Neural progenitor cell (in vitro differentiated cells): ENCODE measurements at regions not wholly inside any gene's neighbourhood (a gene's known extent, or its start where the extent isn't known, plus 50 kb on each side); places are given as distances from the start of the nearest gene placed in this dataset.

Source experiments
- DNase-seq: peaks from one replicate; pipeline ENCODE4 v3.0.0-alpha.2; 2016; ENCODE audit warnings: low spot score
- H2AFZ ChIP-seq: fragments of 200-600 bp; sonication (generic); replicated peaks from 2 replicates; pipeline ENCODE4 v1.6.1; 2016; ENCODE audit warnings: antibody characterized with exemption
- H3F3A ChIP-seq: fragments of 200-600 bp; sonication (generic); 2 replicates; pipeline ENCODE4 v1.6.1; 2016; ENCODE audit warnings: antibody characterized with exemption, low read depth
- H3K27ac ChIP-seq: fragments of 200-600 bp; sonication (generic); 2 replicates; pipeline ENCODE4 v1.5.1; 2016; ENCODE audit warnings: mild to moderate bottlenecking
- H3K27me3 ChIP-seq: fragments of 200-600 bp; sonication (generic); 2 replicates; pipeline ENCODE4 v1.6.1; 2016; ENCODE audit warnings: mild to moderate bottlenecking, moderate library complexity
- H3K36me3 ChIP-seq: fragments of 200-600 bp; sonication (generic); 2 replicates; pipeline ENCODE4 v1.5.1; 2016
- H3K4me1 ChIP-seq: fragments of 200-600 bp; sonication (generic); 2 replicates; pipeline ENCODE4 v1.6.1; 2016; ENCODE audit warnings: mixed run types
- H3K4me2 ChIP-seq: fragments of 200-600 bp; sonication (generic); 2 replicates; pipeline ENCODE4 v1.6.1; 2016
- H3K4me3 ChIP-seq: fragments of 200-600 bp; sonication (generic); 2 replicates; pipeline ENCODE4 v1.5.1; 2016
- H3K79me2 ChIP-seq: fragments of 200-600 bp; sonication (generic); 2 replicates; pipeline ENCODE4 v1.6.1; 2016; ENCODE audit warnings: low read depth
- H3K9ac ChIP-seq: fragments of 200-600 bp; sonication (generic); 2 replicates; pipeline ENCODE4 v1.6.1; 2016
- H3K9me3 ChIP-seq: fragments of 200-600 bp; sonication (generic); 2 replicates; pipeline ENCODE4 v1.5.1; 2016; ENCODE audit warnings: low read depth
- H4K20me1 ChIP-seq: fragments of 200-600 bp; sonication (generic); 2 replicates; pipeline ENCODE4 v1.6.1; 2016; ENCODE audit warnings: low read depth
- H3K27ac Mint-ChIP-seq: 3 replicates; pipeline ENCODE4 v1.8.0; 2021; ENCODE audit warnings: mixed read lengths
- H3K27me3 Mint-ChIP-seq: 2 replicates; pipeline ENCODE4 v1.8.0; 2022; ENCODE audit warnings: low read depth, mild to moderate bottlenecking, inconsistent platforms, moderate library complexity, mixed read lengths; ENCODE audit not compliant: insufficient read depth
- H3K36me3 Mint-ChIP-seq: 3 replicates; pipeline ENCODE4 v1.8.0; 2021; ENCODE audit warnings: mixed read lengths
- H3K4me1 Mint-ChIP-seq: 3 replicates; pipeline ENCODE4 v1.8.0; 2021; ENCODE audit warnings: mixed read lengths
- H3K4me3 Mint-ChIP-seq: 3 replicates; pipeline ENCODE4 v1.8.0; 2021; ENCODE audit warnings: mild to moderate bottlenecking, moderate library complexity, mixed read lengths
- H3K9me3 Mint-ChIP-seq: 3 replicates; pipeline ENCODE4 v1.8.0; 2020; ENCODE audit warnings: mixed read lengths
- EZH2 ChIP-seq: fragments of 200-600 bp; sonication (generic); IDR thresholded peaks from 2 replicates; pipeline ENCODE4 v1.6.1; 2017; ENCODE audit warnings: antibody characterized with exemption, mild to moderate bottlenecking, moderate library complexity
- EZH2phosphoT487 ChIP-seq: fragments of 200-600 bp; sonication (generic); IDR thresholded peaks from 2 replicates; pipeline ENCODE4 v1.6.1; 2017; ENCODE audit warnings: antibody characterized with exemption
- TF ChIP-seq, protein P1 (sequence below): fragments of 200-600 bp; sonication (generic); IDR thresholded peaks from 2 replicates; pipeline ENCODE4 v1.5.1; 2017; ENCODE audit warnings: antibody characterized with exemption, mild to moderate bottlenecking

DNA sequence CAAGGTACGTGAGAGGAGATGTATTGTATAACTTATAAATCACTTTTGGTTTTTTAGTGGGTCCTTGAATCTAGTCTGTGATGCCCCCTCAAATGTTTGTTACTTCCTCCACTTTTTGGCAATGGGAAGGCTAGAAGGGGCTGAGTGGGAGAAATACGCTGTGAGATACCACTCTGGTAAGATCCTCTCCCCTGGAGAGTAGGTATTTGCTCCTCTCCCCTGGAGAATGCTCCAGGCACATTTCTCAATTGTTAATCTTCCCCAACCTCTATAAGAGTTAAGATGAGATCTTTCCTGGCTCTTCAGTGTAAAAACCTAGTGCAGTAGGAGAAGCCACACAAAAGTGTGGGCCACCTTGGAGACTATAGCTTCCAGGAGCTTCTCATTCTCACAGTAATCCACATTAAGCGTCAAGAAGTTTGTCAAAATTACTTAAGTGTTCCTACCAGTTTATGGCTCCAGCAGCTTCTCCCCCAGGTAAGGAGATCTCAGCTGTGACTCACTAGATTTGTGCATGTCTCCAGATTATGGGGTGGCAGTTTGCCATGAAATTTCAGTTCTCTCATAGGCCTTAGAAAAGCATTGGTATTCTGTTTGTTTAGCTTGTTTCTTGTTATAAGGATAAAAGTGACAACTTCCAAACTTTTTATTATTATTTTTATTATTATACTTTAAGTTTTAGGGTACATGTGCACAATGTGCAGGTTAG lies 182.6 kb downstream of the FSIP2 start:
- no peak overlapping the region for H3K27ac Mint-ChIP-seq
- Histone ChIP-seq H3K4me1 (no peaks in the 10 kb centered on the region), H3F3A (no peaks in the 10 kb centered on the region), H3K27ac (no peak overlapping the region), H3K9ac (no peak overlapping the region), H3K9me3 (no peaks in the 10 kb centered on the region), H4K20me1 (no peaks in the 10 kb centered on the region), H3K79me2 (no peaks in the 10 kb centered on the region), H3K4me2 (no peak overlapping the region), H3K36me3 (no peaks in the 10 kb centered on the region), H2AFZ (no peak overlapping the region), H3K4me3 (no peak overlapping the region), H3K27me3 (no peaks in the 10 kb centered on the region)
- no peaks in the 10 kb centered on the region for H3K36me3 Mint-ChIP-seq
- no peaks in the 10 kb centered on the region for H3K4me1 Mint-ChIP-seq
- TF ChIP-seq EZH2 = no peak
- TF ChIP-seq, protein P1, sequence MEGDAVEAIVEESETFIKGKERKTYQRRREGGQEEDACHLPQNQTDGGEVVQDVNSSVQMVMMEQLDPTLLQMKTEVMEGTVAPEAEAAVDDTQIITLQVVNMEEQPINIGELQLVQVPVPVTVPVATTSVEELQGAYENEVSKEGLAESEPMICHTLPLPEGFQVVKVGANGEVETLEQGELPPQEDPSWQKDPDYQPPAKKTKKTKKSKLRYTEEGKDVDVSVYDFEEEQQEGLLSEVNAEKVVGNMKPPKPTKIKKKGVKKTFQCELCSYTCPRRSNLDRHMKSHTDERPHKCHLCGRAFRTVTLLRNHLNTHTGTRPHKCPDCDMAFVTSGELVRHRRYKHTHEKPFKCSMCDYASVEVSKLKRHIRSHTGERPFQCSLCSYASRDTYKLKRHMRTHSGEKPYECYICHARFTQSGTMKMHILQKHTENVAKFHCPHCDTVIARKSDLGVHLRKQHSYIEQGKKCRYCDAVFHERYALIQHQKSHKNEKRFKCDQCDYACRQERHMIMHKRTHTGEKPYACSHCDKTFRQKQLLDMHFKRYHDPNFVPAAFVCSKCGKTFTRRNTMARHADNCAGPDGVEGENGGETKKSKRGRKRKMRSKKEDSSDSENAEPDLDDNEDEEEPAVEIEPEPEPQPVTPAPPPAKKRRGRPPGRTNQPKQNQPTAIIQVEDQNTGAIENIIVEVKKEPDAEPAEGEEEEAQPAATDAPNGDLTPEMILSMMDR = no peak
- no peak for TF ChIP-seq EZH2phosphoT487
- H3K4me3 Mint-ChIP-seq = no peak overlapping the region
- no peak for DNase-seq
- H3K9me3 Mint-ChIP-seq = no peaks in the 10 kb centered on the region
- no peaks in the 10 kb centered on the region for H3K27me3 Mint-ChIP-seq

DNA sequence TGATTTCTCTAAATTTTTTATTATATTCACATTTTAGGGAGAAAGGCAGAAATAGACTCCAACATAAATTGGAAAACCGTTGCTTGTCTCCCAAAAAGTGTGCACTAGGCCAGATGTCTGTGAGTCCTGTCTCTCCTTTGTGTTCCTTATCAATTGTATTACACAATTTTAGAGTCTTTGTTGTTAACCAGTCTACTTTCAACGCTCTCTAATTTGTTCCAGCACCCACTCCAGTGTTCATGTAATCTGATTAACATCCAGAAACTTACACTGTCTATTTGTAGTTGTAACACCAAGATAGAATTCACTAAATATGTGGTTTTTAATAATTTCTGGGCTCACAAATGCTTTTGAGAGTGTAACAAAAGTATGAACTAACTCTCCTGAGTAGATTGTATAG lies 195.6 kb downstream of the FSIP2 start:
- Mint-ChIP-seq H3K9me3 (no peaks in the 10 kb centered on the region), H3K4me1 (no peaks in the 10 kb centered on the region), H3K27me3 (no peaks in the 10 kb centered on the region), H3K27ac (no peak overlapping the region), H3K36me3 (no peaks in the 10 kb centered on the region), H3K4me3 (no peak overlapping the region)
- H3K36me3 ChIP-seq = no peaks in the 10 kb centered on the region
- H3K9me3 ChIP-seq = no peaks in the 10 kb centered on the region
- H3K27me3 ChIP-seq = no peaks in the 10 kb centered on the region
- no peaks in the 10 kb centered on the region for H3K4me1 ChIP-seq
- H3F3A ChIP-seq = no peaks in the 10 kb centered on the region
- H3K27ac ChIP-seq = no peak overlapping the region
- H3K4me3 ChIP-seq = no peak overlapping the region
- H4K20me1 ChIP-seq = no peaks in the 10 kb centered on the region
- TF ChIP-seq EZH2phosphoT487 (no peak), EZH2 (no peak)
- H3K79me2 ChIP-seq = no peaks in the 10 kb centered on the region
- no peak overlapping the region for H3K9ac ChIP-seq
- no peak overlapping the region for H3K4me2 ChIP-seq
- no peak for DNase-seq
- H2AFZ ChIP-seq = no peak overlapping the region

DNA sequence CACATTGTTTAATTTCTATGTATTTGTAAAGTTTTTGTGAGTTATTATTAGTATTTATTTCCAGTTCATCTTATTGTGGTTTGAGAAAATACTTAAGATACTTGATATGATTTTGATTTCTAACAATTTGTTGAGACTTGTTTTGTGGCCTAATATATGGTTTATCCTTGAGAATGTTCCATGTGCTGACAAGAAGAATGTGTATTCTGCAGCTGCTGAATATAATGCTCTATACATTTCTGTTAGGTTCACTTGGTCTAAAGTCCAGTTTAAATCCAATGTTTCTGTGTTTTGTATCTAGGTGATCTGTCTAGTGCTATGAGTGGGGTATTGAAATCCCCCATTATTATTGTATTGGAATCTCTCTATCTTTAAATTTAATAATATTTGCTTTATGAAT lies 201.3 kb downstream of the FSIP2 start:
- H4K20me1 ChIP-seq = no peaks in the 10 kb centered on the region
- Mint-ChIP-seq H3K4me1 (no peaks in the 10 kb centered on the region), H3K27ac (no peak overlapping the region), H3K27me3 (no peaks in the 10 kb centered on the region), H3K4me3 (no peak overlapping the region), H3K36me3 (no peaks in the 10 kb centered on the region), H3K9me3 (peaks cover 2% of the 10 kb centered on the region)
- no peaks in the 10 kb centered on the region for H3K9me3 ChIP-seq
- H3K27me3 ChIP-seq = no peaks in the 10 kb centered on the region
- no peaks in the 10 kb centered on the region for H3K4me1 ChIP-seq
- TF ChIP-seq EZH2 = no peak
- TF ChIP-seq EZH2phosphoT487 = no peak
- TF ChIP-seq, protein P1 = no peak
- H3F3A ChIP-seq = no peaks in the 10 kb centered on the region
- H3K4me2 ChIP-seq = no peak overlapping the region
- no peak overlapping the region for H2AFZ ChIP-seq
- H3K79me2 ChIP-seq = no peaks in the 10 kb centered on the region
- H3K9ac ChIP-seq = no peak overlapping the region
- no peak overlapping the region for H3K4me3 ChIP-seq
- no peak for DNase-seq
- H3K36me3 ChIP-seq = no peaks in the 10 kb centered on the region
- H3K27ac ChIP-seq = no peak overlapping the region

DNA sequence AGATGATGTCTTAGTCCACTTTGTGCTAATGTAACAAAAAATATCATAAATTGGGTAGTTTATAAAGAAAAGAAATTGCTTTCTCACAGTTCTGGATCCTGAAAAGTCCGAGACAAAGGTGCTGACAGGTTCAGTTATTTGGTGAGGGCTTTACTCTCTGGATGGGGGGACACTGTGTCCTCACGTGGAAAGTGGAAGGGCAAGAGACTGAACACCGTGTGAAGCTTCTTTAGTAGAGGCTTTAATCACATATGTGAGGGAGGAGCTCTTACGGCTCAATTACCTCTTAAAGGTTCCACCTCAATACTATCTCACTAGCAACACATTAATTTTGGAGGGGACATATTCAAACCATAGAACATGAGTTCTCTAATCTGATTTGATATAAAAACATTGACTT lies 204.3 kb downstream of the FSIP2 start:
- H3K27me3 Mint-ChIP-seq = no peaks in the 10 kb centered on the region
- H4K20me1 ChIP-seq = no peaks in the 10 kb centered on the region
- H3K4me3 ChIP-seq = no peak overlapping the region
- H3K4me3 Mint-ChIP-seq = no peak overlapping the region
- no peaks in the 10 kb centered on the region for H3K36me3 Mint-ChIP-seq
- H3K27ac Mint-ChIP-seq = no peak overlapping the region
- no peaks in the 10 kb centered on the region for H3K27me3 ChIP-seq
- peaks cover 4% of the 10 kb centered on the region for H3K4me1 Mint-ChIP-seq
- H3K9me3 Mint-ChIP-seq = peaks cover 2% of the 10 kb centered on the region
- no peaks in the 10 kb centered on the region for H3K9me3 ChIP-seq
- H2AFZ ChIP-seq = no peak overlapping the region
- DNase-seq = no peak
- H3K27ac ChIP-seq = no peak overlapping the region
- H3K4me2 ChIP-seq = no peak overlapping the region
- TF ChIP-seq, protein P1 = no peak
- TF ChIP-seq EZH2 (no peak), EZH2phosphoT487 (no peak)
- no peak overlapping the region for H3K9ac ChIP-seq
- H3F3A ChIP-seq = no peaks in the 10 kb centered on the region
- no peaks in the 10 kb centered on the region for H3K36me3 ChIP-seq
- peaks cover 8% of the 10 kb centered on the region for H3K4me1 ChIP-seq
- no peaks in the 10 kb centered on the region for H3K79me2 ChIP-seq
